ENCODE measurements at regions not wholly inside any gene's neighbourhood (a gene's known extent, or its start where the extent isn't known, plus 50 kb on each side); places are given as distances from the start of the nearest gene placed in this dataset.
"Not testable (repeated sequence)": the region's sequence is repeated elsewhere in the genome, so short reads cannot be mapped to it uniquely, and the experiment has no call there.

- no peak for DNase-seq
Observed at GRCh38 chr3:176032043-176032442, 1165.2 kb downstream of the TBL1XR1 start.

GRCh38 chr3:176016203-176016602 lies 1157.1 kb downstream of the NAALADL2 start:
- not testable (repeated sequence) for DNase-seq

- not testable (repeated sequence) for DNase-seq
Observed at GRCh38 chr3:176015228-176015627, 1156.1 kb downstream of the NAALADL2 start.

GRCh38 chr3:176009256-176009655 lies 1150.1 kb downstream of the NAALADL2 start:
- DNase-seq, result no peak

- no peak for DNase-seq
Observed at GRCh38 chr3:176005564-176005963, 1146.4 kb downstream of the NAALADL2 start.

GRCh38 chr3:175989161-175989560 lies 1130.0 kb downstream of the NAALADL2 start:
- DNase-seq, result no peak

GRCh38 chr3:175988401-175988800 lies 1129.3 kb downstream of the NAALADL2 start:
- DNase-seq, result no peak

GRCh38 chr3:175985781-175986180 lies 1126.6 kb downstream of the NAALADL2 start:
- no peak for DNase-seq

GRCh38 chr3:175983379-175983778 lies 1124.2 kb downstream of the NAALADL2 start:
- DNase-seq, result no peak

- DNase-seq, result no peak
Observed at GRCh38 chr3:175980486-175981090, 1121.5 kb downstream of the NAALADL2 start.

- DNase-seq, result no peak
Observed at GRCh38 chr3:175977968-175978752, 1119.0 kb downstream of the NAALADL2 start.

- no peak for DNase-seq
Observed at GRCh38 chr3:175969456-175969855, 1110.3 kb downstream of the NAALADL2 start.

GRCh38 chr3:175965036-175965435 lies 1105.9 kb downstream of the NAALADL2 start:
- no peak for DNase-seq

- no peak for DNase-seq
Observed at GRCh38 chr3:175957427-175957826, 1098.3 kb downstream of the NAALADL2 start.

GRCh38 chr3:175956964-175957363 lies 1097.8 kb downstream of the NAALADL2 start:
- no peak for DNase-seq

GRCh38 chr3:175951047-175951694 lies 1092.0 kb downstream of the NAALADL2 start:
- DNase-seq, result no peak

GRCh38 chr3:175948041-175948440 lies 1088.9 kb downstream of the NAALADL2 start:
- DNase-seq, result no peak

- peak; percentile 17 for DNase-seq
Observed at GRCh38 chr3:175941352-175941751, 1082.2 kb downstream of the NAALADL2 start.

- DNase-seq, result peak; percentile 2
Observed at GRCh38 chr3:175940881-175941280, 1081.7 kb downstream of the NAALADL2 start.

GRCh38 chr3:175940243-175940642 lies 1081.1 kb downstream of the NAALADL2 start:
- no peak for DNase-seq

GRCh38 chr3:175937367-175937766 lies 1078.2 kb downstream of the NAALADL2 start:
- DNase-seq, result not testable (repeated sequence)

GRCh38 chr3:175932586-175932985 lies 1073.5 kb downstream of the NAALADL2 start:
- DNase-seq, result no peak

GRCh38 chr3:175919133-175919532 lies 1060.0 kb downstream of the NAALADL2 start:
- DNase-seq, result no peak
